Lung (tissue), 11 donors: ENCODE measurements at regions not wholly inside any gene's neighbourhood (a gene's known extent, or its start where the extent isn't known, plus 50 kb on each side); places are given as distances from the start of the nearest gene placed in this dataset.
"Not testable (repeated sequence)": the region's sequence is repeated elsewhere in the genome, so short reads cannot be mapped to it uniquely, and the experiment has no call there.

Experiments
- ATAC-seq: fragments of 200-7000 bp; cut with Tn5 transposase; one replicate; pipeline ENCODE4 v1.9.1; 2020; ENCODE audit warnings: moderate number of reproducible peaks; ENCODE audit not compliant: insufficient read depth, low FRiP score
- DNase-seq, 3 donors: peaks; one replicate each; pipeline ENCODE4 v3.0.0-alpha.2; 2013 to 2017
- H3K27ac ChIP-seq, 2 donors: one replicate each; pipeline ENCODE4 v1.5.1; 2013; ENCODE audit warnings: mild to moderate bottlenecking in 2 of 2, moderate library complexity in 2 of 2, control low read depth in 1 of 2, inconsistent platforms in 1 of 2, low read depth in 1 of 2, low read length in 1 of 2
- H3K27me3 ChIP-seq, 3 donors: one replicate each; pipeline ENCODE4 v1.5.1; 2013; ENCODE audit warnings: low read length in 2 of 3; ENCODE audit not compliant: control insufficient read depth in 3 of 3, insufficient read depth in 3 of 3
- H3K36me3 ChIP-seq, 4 donors: one replicate each; pipeline ENCODE4 v1.5.1; 2013; ENCODE audit warnings: low read length in 4 of 4, mild to moderate bottlenecking in 1 of 4, moderate library complexity in 1 of 4; ENCODE audit not compliant: control insufficient read depth in 4 of 4, insufficient read depth in 4 of 4
- H3K4me1 ChIP-seq, 5 donors: one replicate each; pipeline ENCODE4 v1.5.1; 2013; ENCODE audit warnings: low read length in 5 of 5, mild to moderate bottlenecking in 2 of 5, moderate library complexity in 1 of 5; ENCODE audit not compliant: control insufficient read depth in 5 of 5, insufficient read depth in 5 of 5
- H3K4me3 ChIP-seq: one replicate; pipeline ENCODE4 v1.5.1; 2013; ENCODE audit warnings: mild to moderate bottlenecking, control low read depth, moderate library complexity
- H3K9ac ChIP-seq, 2 donors: one replicate each; pipeline ENCODE4 v1.5.1; 2013; ENCODE audit warnings: low read length in 2 of 2, control low read depth in 1 of 2; ENCODE audit not compliant: insufficient read depth in 1 of 2
- H3K9me3 ChIP-seq, 4 donors: one replicate each; pipeline ENCODE4 v1.5.1; 2013; ENCODE audit warnings: low read length in 3 of 4, mild to moderate bottlenecking in 1 of 4, moderate library complexity in 1 of 4; ENCODE audit not compliant: control insufficient read depth in 4 of 4, insufficient read depth in 3 of 4
- CTCF ChIP-seq: IDR thresholded peaks from 2 replicates; pipeline ENCODE4 v1.5.1; 2012; ENCODE audit warnings: mild to moderate bottlenecking; ENCODE audit errors: control extremely low read depth, extremely low read depth
- WGBS, 2 donors: extraction: QIAGEN DNeasy Blood & Tissue Kit; methylation state at CpG; one replicate each; pipeline ENCODE4 v1.1.7; 2013; 5-methylcytosine and 5-hydroxymethylcytosine counted together
- donor health status: control.
- donor health status: control.
- donor health status: Bipolar disorder and iron deficiency.
- donor health status: healthy.
- donor health status: DM: yes; HTN: yes; CAD: no.

- Histone ChIP-seq H3K27ac (no peak overlapping the region), H3K9me3 (no peaks in the 10 kb centered on the region), H3K4me1 (no peaks in the 10 kb centered on the region), H3K9ac (no peak overlapping the region), H3K27me3 (no peaks in the 10 kb centered on the region), H3K4me3 (no peak overlapping the region), H3K36me3 (no peaks in the 10 kb centered on the region)
- TF ChIP-seq CTCF = no peak
- DNase-seq (no peak), ATAC-seq (no peak)
- WGBS, 2 donors = 54 to 72% methylated on average over 4 of the region's 4 CpGs
These were observed 148.0 kb upstream of the G2E3 start for GRCh38 chr14:30410986-30411385.

- H3K9ac ChIP-seq, H3K4me3 ChIP-seq, H3K27ac ChIP-seq, H3K9me3 ChIP-seq, ATAC-seq, H3K27me3 ChIP-seq, DNase-seq, H3K4me1 ChIP-seq, H3K36me3 ChIP-seq: not testable (repeated sequence)
- 89 to 92% methylated on average over 8 of the region's 8 CpGs for WGBS, 2 donors
These were observed 145.8 kb upstream of the G2E3 start for GRCh38 chr14:30413184-30413583.

- Histone ChIP-seq H3K4me3 (no peak overlapping the region), H3K9me3 (no peaks in the 10 kb centered on the region), H3K4me1 (no peaks in the 10 kb centered on the region), H3K27ac (no peak overlapping the region), H3K27me3 (no peaks in the 10 kb centered on the region), H3K9ac (no peak overlapping the region), H3K36me3 (no peaks in the 10 kb centered on the region)
- WGBS, 2 donors = 90 to 96% methylated on average over 1 of the region's 1 CpG
- ATAC-seq (no peak), DNase-seq (no peak)
- no peak for TF ChIP-seq CTCF
These were observed 141.8 kb upstream of the G2E3 start for GRCh38 chr14:30417121-30417520.

- ATAC-seq = no peak
- H3K36me3 ChIP-seq = no peaks in the 10 kb centered on the region
- no peaks in the 10 kb centered on the region for H3K27me3 ChIP-seq
- H3K4me1 ChIP-seq = no peaks in the 10 kb centered on the region
- 46 to 47% methylated on average over 1 of the region's 1 CpG for WGBS, 2 donors
- H3K4me3 ChIP-seq = no peak overlapping the region
- no peak for TF ChIP-seq CTCF
- no peaks in the 10 kb centered on the region for H3K9me3 ChIP-seq
- H3K9ac ChIP-seq = no peak overlapping the region
- DNase-seq = no peak
- no peak overlapping the region for H3K27ac ChIP-seq
These were observed 141.0 kb upstream of the G2E3 start for GRCh38 chr14:30417999-30418398.
